ENCODE measurements at regions not wholly inside any gene's neighbourhood (a gene's known extent, or its start where the extent isn't known, plus 50 kb on each side); places are given as distances from the start of the nearest gene placed in this dataset.

DNA sequence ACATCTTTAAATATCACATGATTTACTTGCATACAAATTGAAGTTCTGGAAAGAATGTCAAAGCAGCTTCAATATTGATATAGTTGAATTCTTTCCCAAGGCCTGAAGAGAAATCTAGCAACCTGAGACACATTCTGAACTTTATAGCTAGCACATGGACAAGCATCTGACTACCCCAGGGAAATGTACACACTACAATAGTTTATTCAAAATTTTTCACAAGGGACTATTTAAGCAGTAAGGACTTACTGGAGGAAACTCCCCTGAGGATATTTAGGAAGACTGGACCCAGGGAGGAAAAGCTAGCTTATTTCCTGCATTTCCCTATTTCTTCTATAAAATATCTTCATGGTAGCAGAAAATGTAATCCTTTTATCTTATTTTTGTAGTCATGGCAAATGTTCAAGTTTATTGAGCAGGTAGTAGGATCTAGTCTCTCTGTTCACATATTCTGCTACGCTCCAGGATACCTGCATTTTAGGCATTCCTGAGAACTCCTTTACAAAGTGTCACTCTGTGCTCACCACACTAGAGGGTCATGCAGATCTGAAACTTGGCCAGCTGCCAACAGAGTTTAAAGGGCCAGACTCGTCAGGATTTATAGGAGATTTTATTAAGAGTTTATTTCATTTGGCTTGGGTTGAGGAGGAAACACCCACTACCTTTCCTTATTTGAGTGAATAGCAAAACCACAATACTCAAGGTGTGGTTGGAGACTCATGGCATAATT lies 348.4 kb upstream of the FTMT start:
- Histone ChIP-seq H3K4me1 (ENCODE audit: control insufficient read depth in 1 of 2, insufficient read depth in 2 of 2, low read depth in 1 of 2, low read length in 1 of 2) (peaks cover 0 to 4% of the 10 kb centered on the region in 2 experiments; a peak in 2 of 4 replicates), H3K36me3 (replicated peaks in 1 of 2; ENCODE audit: control insufficient read depth in 1 of 2, insufficient read depth in 2 of 2, low read length in 1 of 2) (no peaks in the 10 kb centered on the region), H3K9me3 (no peaks in the 10 kb centered on the region), H3K4me2 (no peak overlapping the region), H3K9me2 (no peaks in the 10 kb centered on the region), H3F3A (replicated peaks; ENCODE audit: insufficient read depth) (no peaks in the 10 kb centered on the region), H3K79me2 (ENCODE audit: insufficient read depth) (no peaks in the 10 kb centered on the region), H3K27me3 (ENCODE audit: insufficient read depth) (no peaks in the 10 kb centered on the region), H3K9ac (no peak overlapping the region), H2AFZ (ENCODE audit: low read depth) (no peak overlapping the region), H3K27ac (ENCODE audit: low read depth in 2 of 2, low read length in 1 of 2) (peak overlapping the region in 1 of 2 experiments; percentile 28; a peak in 1 of 4 replicates), H4K20me1 (ENCODE audit: insufficient read depth) (no peaks in the 10 kb centered on the region), H3K4me3 (ENCODE audit: low read depth in 2 of 2, low read length in 1 of 2) (no peak overlapping the region)
- ChIA-PET POLR2A (no interaction called here), CTCF (no interaction called here)
- peak; percentile 17 for DNase-seq
- 38% methylated on average over 2 of the region's 2 CpGs for WGBS (ENCODE audit: low lambda C conversion rate)
- TF ChIP-seq NRF1 (IDR thresholded peaks at IDR 0.05; ENCODE audit: low read depth, low read length) (no peak), ELF1 (IDR thresholded peaks at IDR 0.05) (no peak), MXI1 (IDR thresholded peaks at IDR 0.05; ENCODE audit: low read depth, low read length) (no peak), NFIC (IDR thresholded peaks at IDR 0.05; ENCODE audit: borderline replicate concordance) (peak; percentile 66)
- TF ChIP-seq, protein P1, sequence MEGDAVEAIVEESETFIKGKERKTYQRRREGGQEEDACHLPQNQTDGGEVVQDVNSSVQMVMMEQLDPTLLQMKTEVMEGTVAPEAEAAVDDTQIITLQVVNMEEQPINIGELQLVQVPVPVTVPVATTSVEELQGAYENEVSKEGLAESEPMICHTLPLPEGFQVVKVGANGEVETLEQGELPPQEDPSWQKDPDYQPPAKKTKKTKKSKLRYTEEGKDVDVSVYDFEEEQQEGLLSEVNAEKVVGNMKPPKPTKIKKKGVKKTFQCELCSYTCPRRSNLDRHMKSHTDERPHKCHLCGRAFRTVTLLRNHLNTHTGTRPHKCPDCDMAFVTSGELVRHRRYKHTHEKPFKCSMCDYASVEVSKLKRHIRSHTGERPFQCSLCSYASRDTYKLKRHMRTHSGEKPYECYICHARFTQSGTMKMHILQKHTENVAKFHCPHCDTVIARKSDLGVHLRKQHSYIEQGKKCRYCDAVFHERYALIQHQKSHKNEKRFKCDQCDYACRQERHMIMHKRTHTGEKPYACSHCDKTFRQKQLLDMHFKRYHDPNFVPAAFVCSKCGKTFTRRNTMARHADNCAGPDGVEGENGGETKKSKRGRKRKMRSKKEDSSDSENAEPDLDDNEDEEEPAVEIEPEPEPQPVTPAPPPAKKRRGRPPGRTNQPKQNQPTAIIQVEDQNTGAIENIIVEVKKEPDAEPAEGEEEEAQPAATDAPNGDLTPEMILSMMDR (IDR thresholded peaks at IDR 0.05) = no peak

DNA sequence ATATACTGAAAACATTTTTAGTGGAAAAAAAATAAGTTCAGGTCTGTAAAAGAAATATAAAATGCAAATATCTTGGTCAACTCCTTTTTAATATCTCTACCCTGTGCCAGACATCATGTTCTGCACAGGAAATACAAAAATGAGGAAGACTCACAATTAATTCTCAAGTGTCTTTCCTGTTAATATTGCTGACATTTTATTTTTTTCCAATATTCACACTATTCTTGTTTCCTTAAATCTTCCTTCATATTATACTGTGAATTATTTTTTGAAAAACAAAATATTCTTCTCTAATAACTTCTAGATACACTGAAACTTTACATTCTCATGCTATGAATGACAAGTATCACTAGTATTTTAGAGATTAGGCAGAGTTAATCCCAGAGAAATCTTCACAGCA lies 334.7 kb upstream of the FTMT start:
- ChIA-PET POLR2A (no interaction called here), CTCF (no interaction called here)
- H4K20me1 ChIP-seq (ENCODE audit: insufficient read depth) = no peaks in the 10 kb centered on the region

More for the DNA sequence above, 334.7 kb upstream of the FTMT start:
- H3K9me2 ChIP-seq = 0 out of 2 replicates have a peak, but pooled peaks cover 3% of the 10 kb centered on the region
- no peaks in the 10 kb centered on the region for H3K4me1 ChIP-seq (ENCODE audit: control insufficient read depth in 1 of 2, insufficient read depth in 2 of 2, low read depth in 1 of 2, low read length in 1 of 2)
- H3K27ac ChIP-seq (ENCODE audit: low read depth in 2 of 2, low read length in 1 of 2) = no peak overlapping the region
- H3K4me3 ChIP-seq (ENCODE audit: low read depth in 2 of 2, low read length in 1 of 2) = no peak overlapping the region
- H3K27me3 ChIP-seq (ENCODE audit: insufficient read depth) = no peaks in the 10 kb centered on the region
- H2AFZ ChIP-seq (ENCODE audit: low read depth) = no peak overlapping the region
- H3F3A ChIP-seq (replicated peaks; ENCODE audit: insufficient read depth) = no peaks in the 10 kb centered on the region
- TF ChIP-seq FOXJ3 (CRISPR knock-in tag; IDR thresholded peaks at IDR 0.05) (no peak), JUND (IDR thresholded peaks at IDR 0.05) (no peak), FOSL2 (IDR thresholded peaks at IDR 0.05; ENCODE audit: borderline replicate concordance, low read depth) (no peak), RFX5 (IDR thresholded peaks at IDR 0.05; ENCODE audit: low read length) (no peak), CHD2 (IDR thresholded peaks at IDR 0.05; ENCODE audit: low read length, partially characterized antibody) (no peak), ELF1 (IDR thresholded peaks at IDR 0.05) (no peak), NFIC (IDR thresholded peaks at IDR 0.05; ENCODE audit: borderline replicate concordance) (no peak), TCF12 (IDR thresholded peaks at IDR 0.05) (no peak), TAF1 (IDR thresholded peaks at IDR 0.05; ENCODE audit: borderline replicate concordance, low read depth, low read length) (no peak), EZH2phosphoT487 (IDR thresholded peaks at IDR 0.05; ENCODE audit: borderline replicate concordance, low read depth) (no peak), MXI1 (IDR thresholded peaks at IDR 0.05; ENCODE audit: low read depth, low read length) (no peak), GATA2 (CRISPR knock-in tag; IDR thresholded peaks at IDR 0.05) (no peak)
- TF ChIP-seq, protein P2, sequence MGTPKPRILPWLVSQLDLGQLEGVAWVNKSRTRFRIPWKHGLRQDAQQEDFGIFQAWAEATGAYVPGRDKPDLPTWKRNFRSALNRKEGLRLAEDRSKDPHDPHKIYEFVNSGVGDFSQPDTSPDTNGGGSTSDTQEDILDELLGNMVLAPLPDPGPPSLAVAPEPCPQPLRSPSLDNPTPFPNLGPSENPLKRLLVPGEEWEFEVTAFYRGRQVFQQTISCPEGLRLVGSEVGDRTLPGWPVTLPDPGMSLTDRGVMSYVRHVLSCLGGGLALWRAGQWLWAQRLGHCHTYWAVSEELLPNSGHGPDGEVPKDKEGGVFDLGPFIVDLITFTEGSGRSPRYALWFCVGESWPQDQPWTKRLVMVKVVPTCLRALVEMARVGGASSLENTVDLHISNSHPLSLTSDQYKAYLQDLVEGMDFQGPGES (IDR thresholded peaks at IDR 0.05; ENCODE audit: low read depth, low read length) = no peak
- TF ChIP-seq, protein P3, sequence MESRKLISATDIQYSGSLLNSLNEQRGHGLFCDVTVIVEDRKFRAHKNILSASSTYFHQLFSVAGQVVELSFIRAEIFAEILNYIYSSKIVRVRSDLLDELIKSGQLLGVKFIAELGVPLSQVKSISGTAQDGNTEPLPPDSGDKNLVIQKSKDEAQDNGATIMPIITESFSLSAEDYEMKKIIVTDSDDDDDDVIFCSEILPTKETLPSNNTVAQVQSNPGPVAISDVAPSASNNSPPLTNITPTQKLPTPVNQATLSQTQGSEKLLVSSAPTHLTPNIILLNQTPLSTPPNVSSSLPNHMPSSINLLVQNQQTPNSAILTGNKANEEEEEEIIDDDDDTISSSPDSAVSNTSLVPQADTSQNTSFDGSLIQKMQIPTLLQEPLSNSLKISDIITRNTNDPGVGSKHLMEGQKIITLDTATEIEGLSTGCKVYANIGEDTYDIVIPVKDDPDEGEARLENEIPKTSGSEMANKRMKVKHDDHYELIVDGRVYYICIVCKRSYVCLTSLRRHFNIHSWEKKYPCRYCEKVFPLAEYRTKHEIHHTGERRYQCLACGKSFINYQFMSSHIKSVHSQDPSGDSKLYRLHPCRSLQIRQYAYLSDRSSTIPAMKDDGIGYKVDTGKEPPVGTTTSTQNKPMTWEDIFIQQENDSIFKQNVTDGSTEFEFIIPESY (IDR thresholded peaks at IDR 0.05; ENCODE audit: borderline replicate concordance, low read depth) = no peak
- H3K9me3 ChIP-seq = no peaks in the 10 kb centered on the region; the same call in 1 of the 2 replicates
- H3K9ac ChIP-seq = no peak overlapping the region
- H3K79me2 ChIP-seq (ENCODE audit: insufficient read depth) = no peaks in the 10 kb centered on the region
- H3K4me2 ChIP-seq = no peak overlapping the region
- no peak for DNase-seq
- H3K36me3 ChIP-seq (replicated peaks in 1 of 2; ENCODE audit: control insufficient read depth in 1 of 2, insufficient read depth in 2 of 2, low read length in 1 of 2) = no peaks in the 10 kb centered on the region

Data from SK-N-SH (cell line).